NCI-H2227 (cell line): ENCODE measurements at regions not wholly inside any gene's neighbourhood (a gene's known extent, or its start where the extent isn't known, plus 50 kb on each side); places are given as distances from the start of the nearest gene placed in this dataset.

ENCODE experiments used
- DNase-seq: peaks from one replicate; lab custom pipeline; 2025; ENCODE audit not compliant: unreplicated experiment; lab: John Stamatoyannopoulos, UW

GRCh38 chr10:14396411-14397048, 65.8 kb upstream of the FRMD4A start:
- peak; percentile 20 for DNase-seq

DNA sequence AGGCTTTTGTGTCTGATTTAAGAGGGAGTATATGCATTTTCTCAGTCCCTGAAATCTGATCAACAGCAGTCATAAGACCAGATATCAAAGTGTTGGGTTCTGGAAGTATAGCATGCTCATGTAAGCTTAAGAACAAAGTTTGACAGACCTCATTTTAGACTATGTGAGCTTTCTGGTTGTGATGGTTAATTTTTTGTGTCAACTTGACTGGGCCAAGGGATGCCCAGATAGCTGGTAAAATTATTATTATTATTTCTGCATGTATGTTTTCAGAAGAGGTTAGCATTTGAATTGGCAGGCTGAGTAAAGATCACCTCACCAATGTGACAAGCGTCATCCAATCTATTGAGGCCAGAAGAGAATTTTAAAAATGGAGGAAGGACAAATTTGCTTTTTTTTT, 63.5 kb upstream of the FRMD4A start:
- no peak for DNase-seq

- DNase-seq, result no peak
Observed at GRCh38 chr10:14391342-14391741, 60.6 kb upstream of the FRMD4A start.

GRCh38 chr10:14389981-14390590, 59.4 kb upstream of the FRMD4A start:
- DNase-seq, result no peak

DNA sequence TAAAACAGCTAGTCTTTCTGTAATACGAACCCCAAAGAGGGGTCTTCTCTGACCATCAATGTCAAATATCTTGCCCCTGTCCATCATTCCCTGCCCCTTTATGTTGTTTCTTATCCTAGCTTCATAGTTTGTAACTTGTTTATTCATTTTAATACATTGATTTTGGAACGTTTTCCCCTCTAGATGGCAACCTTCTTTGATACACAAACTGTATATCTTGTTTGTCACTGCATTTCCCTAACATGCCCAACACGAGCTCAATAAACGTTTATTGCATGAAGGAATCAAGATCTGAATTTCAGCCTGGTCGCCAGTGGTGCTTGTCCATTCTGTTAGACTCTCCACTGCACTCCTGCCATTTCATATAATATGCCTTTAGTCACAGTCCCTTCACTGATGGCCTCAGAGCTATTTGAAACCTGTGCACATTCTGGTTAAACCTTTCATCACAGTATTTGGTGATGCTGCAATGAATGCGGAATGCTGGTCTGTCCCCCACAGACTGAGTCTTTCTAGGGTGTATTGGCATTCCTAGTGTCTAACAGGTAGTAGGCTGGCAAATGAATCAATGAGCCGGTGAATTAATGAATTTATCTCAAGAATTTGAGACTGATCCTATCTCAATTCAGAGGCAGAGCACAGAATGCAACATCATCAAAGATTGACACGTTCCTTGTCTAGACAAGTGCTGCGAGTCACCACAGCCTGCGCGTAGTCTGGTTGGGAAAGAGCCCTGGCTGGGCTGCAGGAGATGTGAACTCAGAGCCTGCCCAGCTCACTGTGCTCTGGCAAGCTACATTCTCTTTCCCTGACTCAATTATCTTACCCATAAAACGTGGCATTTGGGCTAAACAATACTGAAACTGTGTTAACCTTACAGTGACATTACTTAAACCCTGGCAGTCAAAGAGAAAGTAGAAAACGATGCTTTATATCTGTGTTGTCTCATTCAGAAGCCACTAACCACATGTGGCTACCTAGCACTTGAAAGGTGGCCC, 55.2 kb upstream of the FRMD4A start:
- DNase-seq, result no peak

GRCh38 chr10:14384915-14385314, 54.2 kb upstream of the FRMD4A start:
- no peak for DNase-seq

DNA sequence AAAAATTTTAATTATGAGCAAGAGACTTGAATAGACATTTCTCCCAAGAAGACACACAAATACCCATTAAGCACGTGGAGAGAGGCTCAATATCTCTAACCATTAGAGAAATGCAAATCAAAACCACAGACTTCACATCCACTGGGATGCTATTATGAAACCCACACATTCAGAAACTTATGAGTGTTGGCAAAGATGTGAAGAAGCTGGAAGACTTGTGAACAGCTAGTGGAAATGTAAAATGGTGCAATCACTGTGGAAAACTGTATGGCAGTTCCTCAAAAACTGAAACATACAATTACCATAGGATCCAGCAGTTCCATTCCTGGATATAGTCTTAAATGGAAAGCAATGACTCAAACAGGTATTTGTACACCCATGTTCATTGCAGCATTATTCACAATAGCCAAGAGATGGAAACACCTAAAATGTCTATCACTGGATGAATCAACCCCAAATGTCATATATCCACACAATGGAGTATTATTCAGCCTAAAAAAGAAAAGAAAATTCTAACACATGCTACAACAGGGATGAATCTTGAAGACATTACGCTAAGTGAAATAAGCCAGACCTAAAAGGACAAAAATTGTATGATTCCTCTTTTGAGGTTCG, 53.5 kb upstream of the FRMD4A start:
- DNase-seq, result no peak

DNA sequence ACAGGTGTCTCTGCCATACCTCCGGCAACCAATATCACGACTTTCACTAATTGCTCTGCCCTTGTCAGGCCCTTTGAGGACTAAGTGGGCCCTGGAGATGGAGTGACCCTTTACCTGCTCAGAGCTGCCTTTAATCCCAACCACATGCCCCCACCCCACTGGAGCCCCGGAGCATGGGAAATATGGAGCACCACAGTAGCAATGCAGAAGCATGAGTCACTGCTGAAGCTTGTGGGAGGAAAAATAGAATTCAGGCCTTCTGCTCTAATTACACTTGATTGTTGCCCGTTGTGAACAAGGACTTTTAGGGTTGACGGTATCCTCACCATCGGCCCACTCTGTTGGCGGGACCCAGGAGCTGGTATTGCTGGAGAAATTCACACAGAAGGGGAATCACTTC, 52.5 kb upstream of the FRMD4A start:
- DNase-seq, result no peak

DNA sequence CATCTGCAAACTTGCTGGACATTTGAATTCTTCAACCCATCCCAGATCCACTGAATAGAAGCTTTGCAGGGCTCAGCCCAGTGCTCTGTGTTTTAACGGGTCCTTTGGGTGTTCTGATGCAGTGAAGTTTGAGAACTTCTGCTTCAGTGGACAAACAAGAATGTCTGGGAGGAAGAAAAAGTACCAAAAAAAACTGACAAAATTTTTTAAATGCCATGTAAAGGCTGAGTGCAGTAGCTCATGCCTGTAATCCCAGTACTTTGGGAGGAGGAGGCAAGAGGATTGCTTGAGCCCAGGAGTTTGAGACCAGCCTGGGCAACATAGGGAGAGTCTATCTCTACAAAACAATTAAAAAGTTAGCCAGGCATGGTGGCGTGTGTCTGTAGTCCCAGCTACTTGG, 51.8 kb upstream of the FRMD4A start:
- no peak for DNase-seq

DNA sequence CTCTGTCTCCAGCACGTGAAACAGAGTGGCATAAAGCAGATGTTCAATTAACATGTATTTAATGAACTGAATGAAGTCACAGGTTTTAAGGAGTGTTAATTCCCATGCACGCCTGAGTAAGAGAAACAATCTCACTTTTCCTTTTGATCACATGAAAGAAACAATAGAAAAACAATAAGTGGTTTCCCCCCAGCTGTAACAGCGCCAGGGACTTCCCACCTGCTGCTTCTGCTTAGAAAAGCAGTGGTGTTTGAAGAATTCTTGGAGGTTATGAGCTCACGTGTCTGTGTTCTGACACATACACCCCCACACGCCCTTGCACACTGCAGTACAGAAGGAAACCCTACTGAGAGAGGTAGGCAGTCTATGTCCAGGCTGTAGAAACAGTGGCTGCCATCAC, 51.3 kb upstream of the FRMD4A start:
- DNase-seq, result no peak

DNA sequence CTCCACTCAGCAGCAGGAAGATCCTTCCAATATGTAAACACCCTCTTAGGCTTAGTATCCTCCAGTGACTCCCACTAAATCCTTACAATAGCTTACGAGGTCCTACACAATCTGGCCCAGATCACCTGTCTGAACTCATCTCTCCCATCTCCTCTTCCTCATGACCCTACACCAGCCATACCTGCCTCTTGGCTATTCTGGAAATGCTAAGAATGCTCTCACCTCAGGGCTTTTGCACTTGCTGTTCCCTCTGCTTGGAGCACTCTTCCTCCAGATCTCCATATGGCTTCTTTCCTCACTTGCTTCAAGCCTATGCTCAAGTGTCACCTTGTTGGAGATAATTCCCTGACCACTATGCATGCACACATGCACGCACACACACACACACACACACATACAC, 50.8 kb upstream of the FRMD4A start:
- DNase-seq, result no peak

GRCh38 chr10:14380746-14381145, 50.0 kb upstream of the FRMD4A start:
- DNase-seq, result no peak
